GM12878 (cell line): ENCODE measurements at regions not wholly inside any gene's neighbourhood (a gene's known extent, or its start where the extent isn't known, plus 50 kb on each side); places are given as distances from the start of the nearest gene placed in this dataset.
"Not testable (repeated sequence)": the region's sequence is repeated elsewhere in the genome, so short reads cannot be mapped to it uniquely, and the experiment has no call there.

Experiments
- ATAC-seq: fragments of 200-7000 bp; cut with Tn5 transposase; 3 replicates; pipeline ENCODE4 v1.9.1; 2020; ENCODE audit warnings: mild to moderate bottlenecking, moderate library complexity
- BruUV-seq: library from RNA; stranded (reverse); fragments of 400-500 nt; replicated peaks from 2 replicates; lab custom pipeline; 2021; lab: Mats Ljungman, UMichigan
- CTCF ChIA-PET: fragments of 300-600 bp; sonication (Branson Sonifier 250); formaldehyde crosslinking; extraction: SDS; loops from one replicate; lab custom pipeline; 2021; ENCODE audit warnings: inconsistent platforms; lab: Yijun Ruan, JAX
- POLR2A ChIA-PET: fragments of 350-600 bp; formaldehyde crosslinking; extraction: SDS; loops from one replicate; lab custom pipeline; 2021; ENCODE audit warnings: inconsistent platforms; lab: Charles Lee
- RAD21 ChIA-PET: fragments of 300-600 bp; sonication (Branson Sonifier 250); formaldehyde crosslinking; loops from one replicate; lab custom pipeline; 2023; ENCODE audit warnings: antibody characterized with exemption; ENCODE audit not compliant: unreplicated experiment; lab: Charles Lee
- SMC1A ChIA-PET: fragments of 300-600 bp; sonication (Branson Sonifier 250); formaldehyde crosslinking; loops from one replicate; lab custom pipeline; 2023; ENCODE audit not compliant: unreplicated experiment, uncharacterized antibody; lab: Charles Lee
- DNase-seq: peaks from one replicate; pipeline ENCODE4 v3.0.0-alpha.2; 2011; ENCODE audit warnings: low read depth, low spot score
- FAIRE-seq: peaks from 3 replicates; lab custom pipeline; 2011; peaks lifted over from hg19 to GRCh38; lab: Jason Lieb, UNC
- H2AFZ ChIP-seq: 2 replicates; pipeline ENCODE4 v1.6.0; 2011; ENCODE audit warnings: low read depth, low read length, control low read depth; ENCODE audit not compliant: control insufficient read depth
- H3K27ac ChIP-seq: 2 replicates; pipeline ENCODE4 v1.5.1; 2011; ENCODE audit warnings: control low read depth; ENCODE audit not compliant: control insufficient read depth, insufficient read depth
- H3K27me3 ChIP-seq, 2 experiments: replicated peaks in 1 of 2; 2 replicates each; pipeline versions ENCODE4 v1.6.0 to v1.6.1; 2011; ENCODE audit warnings: low read length in 1 of 2; ENCODE audit not compliant: control insufficient read depth in 2 of 2, insufficient read depth in 2 of 2
- H3K36me3 ChIP-seq, 2 experiments: 2 replicates each; pipeline ENCODE4 v1.5.1; 2011; ENCODE audit warnings: low read length in 1 of 2; ENCODE audit not compliant: control insufficient read depth in 2 of 2, insufficient read depth in 2 of 2
- H3K4me1 ChIP-seq: 2 replicates; pipeline ENCODE4 v1.6.1; 2011; ENCODE audit warnings: mild to moderate bottlenecking, low read length, moderate library complexity, mixed read lengths; ENCODE audit not compliant: control insufficient read depth, insufficient read depth
- H3K4me2 ChIP-seq: 2 replicates; pipeline ENCODE4 v1.6.0; 2011; ENCODE audit warnings: control low read depth; ENCODE audit not compliant: control insufficient read depth, insufficient read depth
- H3K4me3 ChIP-seq: fragments of 200-600 bp; sonication (generic); 2 replicates; pipeline ENCODE4 v1.5.1; 2016
- H3K79me2 ChIP-seq: 2 replicates; pipeline ENCODE4 v1.6.0; 2011; ENCODE audit warnings: low read length; ENCODE audit not compliant: control insufficient read depth, insufficient read depth
- H3K9ac ChIP-seq: 2 replicates; pipeline ENCODE4 v1.8.0; 2011; ENCODE audit warnings: low read length, control low read depth, mixed read lengths; ENCODE audit not compliant: control insufficient read depth, insufficient read depth
- H3K9me3 ChIP-seq: replicated peaks from 3 replicates; pipeline ENCODE4 v1.5.1; 2011; ENCODE audit warnings: mild to moderate bottlenecking, low read length; ENCODE audit not compliant: control insufficient read depth, insufficient read depth
- H4K20me1 ChIP-seq: 2 replicates; pipeline ENCODE4 v1.6.0; 2011; ENCODE audit not compliant: control insufficient read depth, insufficient read depth
- BRCA1 ChIP-seq: IDR thresholded peaks from 2 replicates; pipeline ENCODE4 v1.6.1; 2011; ENCODE audit warnings: low read depth, low read length, improper control_type of control experiment
- CBX5 ChIP-seq: sonication (generic); IDR thresholded peaks from 2 replicates; pipeline ENCODE4 v1.6.1; 2016; ENCODE audit warnings: low read depth, moderate library complexity, mild to moderate bottlenecking, inconsistent platforms
- FOXK2 ChIP-seq: fragments of 450-650 bp; IDR thresholded peaks from 2 replicates; pipeline ENCODE4 v1.6.1; 2017; ENCODE audit warnings: mild to moderate bottlenecking, moderate library complexity
- GATAD2B ChIP-seq: fragments of 450-650 bp; conservative IDR thresholded peaks from 2 replicates; pipeline ENCODE4 v1.6.1; 2017; ENCODE audit warnings: low read depth, mild to moderate bottlenecking, moderate library complexity
- KLF5 ChIP-seq: fragments of 450-650 bp; IDR thresholded peaks from 2 replicates; pipeline ENCODE4 v1.6.1; 2014; ENCODE audit warnings: mild to moderate bottlenecking; ENCODE audit not compliant: partially characterized antibody
- LARP7 ChIP-seq: fragments of 450-650 bp; IDR thresholded peaks from 2 replicates; pipeline ENCODE4 v1.6.1; 2017; ENCODE audit warnings: mild to moderate bottlenecking
- MEF2B ChIP-seq: fragments of 450-650 bp; IDR thresholded peaks from 2 replicates; pipeline ENCODE4 v1.6.1; 2018; ENCODE audit warnings: mild to moderate bottlenecking, moderate library complexity; ENCODE audit not compliant: partially characterized antibody, poor library complexity, severe bottlenecking
- NFXL1 ChIP-seq: fragments of 450-650 bp; IDR thresholded peaks from 2 replicates; pipeline ENCODE4 v1.6.1; 2017; ENCODE audit warnings: antibody characterized with exemption, mild to moderate bottlenecking, borderline replicate concordance
- RELA ChIP-seq: fragments of 450-650 bp; IDR thresholded peaks from 2 replicates; pipeline ENCODE4 v1.8.0; 2014; ENCODE audit warnings: borderline replicate concordance; ENCODE audit not compliant: partially characterized antibody
- SIN3A ChIP-seq: IDR thresholded peaks from 2 replicates; pipeline ENCODE4 v1.6.1; 2012; ENCODE audit warnings: low read depth, low read length, improper control_type of control experiment
- TAF1 ChIP-seq: IDR thresholded peaks from 2 replicates; pipeline ENCODE4 v1.6.1; 2011; ENCODE audit warnings: mild to moderate bottlenecking, low read depth, low read length, borderline replicate concordance
- WGBS: methylation state at CpG from one replicate; pipeline ENCODE4 v1.1.6; 2016; ENCODE audit warnings: low lambda C conversion rate; ENCODE audit not compliant: insufficient replicate concordance, insufficient coverage; ENCODE audit errors: missing lambda C conversion rate; 5-methylcytosine and 5-hydroxymethylcytosine counted together
- in situ Hi-C: fragments of 300-500 bp; cut with MboI; formaldehyde crosslinking; loops from 9 replicates; pipeline ENCODE4 v1.14.3; 2018; ENCODE audit warnings: mixed read lengths
- intact Hi-C: fragments of 100-400 bp; cut with micrococcal nuclease; formaldehyde crosslinking; loops from one replicate; pipeline ENCODE4 v1.14.2; 2022; ENCODE audit not compliant: unreplicated experiment
- TF ChIP-seq, protein P1 (sequence below): IDR thresholded peaks from 2 replicates; pipeline ENCODE4 v1.6.1; 2012; ENCODE audit warnings: low read depth, low read length, improper control_type of control experiment

GRCh38 chr13:88285329-88285728 is 614.2 kb downstream of the SLITRK5 start (continued):
- no peak for TF ChIP-seq TAF1
- no peak for TF ChIP-seq LARP7
- no peak for TF ChIP-seq FOXK2
- TF ChIP-seq BRCA1, result no peak
- TF ChIP-seq SIN3A, result no peak

- SMC1A ChIA-PET, result no interaction called here
- WGBS, result 35% methylated on average over 1 of the region's 1 CpG
- in situ Hi-C loops, result no loop called here
- no peak for DNase-seq
- Histone ChIP-seq H3K4me2 (no peak overlapping the region), H3K27ac (no peak overlapping the region), H3K36me3 (no peaks in the 10 kb centered on the region), H3K27me3 (no peaks in the 10 kb centered on the region), H3K79me2 (no peaks in the 10 kb centered on the region), H3K4me1 (no peaks in the 10 kb centered on the region), H3K9ac (no peak overlapping the region), H3K4me3 (no peak overlapping the region), H3K9me3 (no peaks in the 10 kb centered on the region), H2AFZ (no peak overlapping the region), H4K20me1 (no peaks in the 10 kb centered on the region)
- CTCF ChIA-PET, result no interaction called here
- ATAC-seq, result no peak
- no peak for TF ChIP-seq GATAD2B
- TF ChIP-seq KLF5, result no peak
- no peak for TF ChIP-seq NFXL1
- TF ChIP-seq, protein P1, sequence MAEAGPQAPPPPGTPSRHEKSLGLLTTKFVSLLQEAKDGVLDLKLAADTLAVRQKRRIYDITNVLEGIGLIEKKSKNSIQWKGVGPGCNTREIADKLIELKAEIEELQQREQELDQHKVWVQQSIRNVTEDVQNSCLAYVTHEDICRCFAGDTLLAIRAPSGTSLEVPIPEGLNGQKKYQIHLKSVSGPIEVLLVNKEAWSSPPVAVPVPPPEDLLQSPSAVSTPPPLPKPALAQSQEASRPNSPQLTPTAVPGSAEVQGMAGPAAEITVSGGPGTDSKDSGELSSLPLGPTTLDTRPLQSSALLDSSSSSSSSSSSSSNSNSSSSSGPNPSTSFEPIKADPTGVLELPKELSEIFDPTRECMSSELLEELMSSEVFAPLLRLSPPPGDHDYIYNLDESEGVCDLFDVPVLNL, result no peak
- TF ChIP-seq CBX5, result no peak
- no peak for TF ChIP-seq MEF2B
- TF ChIP-seq RELA, result no peak
- intact Hi-C loops, result no loop called here
- no peak for FAIRE-seq
- RAD21 ChIA-PET, result no interaction called here
- no TSS peak for BruUV-seq
- POLR2A ChIA-PET, result no interaction called here
Measured at GRCh38 chr13:88288326-88288725, 617.2 kb downstream of the SLITRK5 start.

- POLR2A ChIA-PET, H3K9ac ChIP-seq, SMC1A ChIA-PET, BruUV-seq, CTCF ChIA-PET, H3K4me1 ChIP-seq, H3K27me3 ChIP-seq, H3K4me2 ChIP-seq, H3K27ac ChIP-seq, H3K9me3 ChIP-seq, ATAC-seq, DNase-seq, in situ Hi-C loops, FAIRE-seq, RAD21 ChIA-PET, H3K4me3 ChIP-seq, H3K36me3 ChIP-seq, H3K79me2 ChIP-seq, intact Hi-C loops, H2AFZ ChIP-seq, H4K20me1 ChIP-seq: not testable (repeated sequence)
- whole genome bisulfite sequencing, result 62% methylated on average over 26 of the region's 26 CpGs
Measured at GRCh38 chr13:88291731-88292130, 620.6 kb downstream of the SLITRK5 start.
